ENCODE measurements at regions not wholly inside any gene's neighbourhood (a gene's known extent, or its start where the extent isn't known, plus 50 kb on each side); places are given as distances from the start of the nearest gene placed in this dataset.

GRCh38 chr17:12605222-12605621 is 60.5 kb upstream of the MYOCD start:
- Histone ChIP-seq H3K36me3 (ENCODE audit: control insufficient read depth in 4 of 4, insufficient read depth in 4 of 4, low read length in 3 of 4) (no peaks in the 10 kb centered on the region), H3K4me3 (ENCODE audit: control insufficient read depth in 1 of 7, extremely low read depth in 1 of 7, insufficient read depth in 4 of 7, low read depth in 2 of 7, low read length in 6 of 7) (no peak overlapping the region), H3K9me3 (ENCODE audit: control extremely low read depth in 1 of 5, control insufficient read depth in 4 of 5, insufficient read depth in 2 of 5, low read depth in 1 of 5, low read length in 4 of 5) (no peaks in the 10 kb centered on the region), H3K4me1 (ENCODE audit: control extremely low read depth in 1 of 4, control insufficient read depth in 4 of 4, insufficient read depth in 4 of 4, low read length in 3 of 4) (no peaks in the 10 kb centered on the region), H3K27ac (ENCODE audit: insufficient read depth in 1 of 2, low read depth in 1 of 2, low read length in 2 of 2, poor library complexity in 1 of 2, severe bottlenecking in 2 of 2) (no peak overlapping the region), H3K27me3 (replicated peaks in 2 of 5; ENCODE audit: control insufficient read depth in 4 of 5, insufficient read depth in 5 of 5, low read length in 4 of 5) (no peaks in the 10 kb centered on the region)
- ChIA-PET CTCF (no interaction called here), POLR2A (no interaction called here)
- DNase-seq = no peak
- WGBS (ENCODE audit: insufficient coverage) = no CpG with 5 or more reads among the region's 5 CpGs

GRCh38 chr17:12613566-12613965 is 52.1 kb upstream of the MYOCD start:
- 93% methylated on average over 3 of the region's 3 CpGs for WGBS (ENCODE audit: insufficient coverage)
- ChIA-PET CTCF (no interaction called here), POLR2A (no interaction called here)
- no peak overlapping the region for H3K27ac ChIP-seq (ENCODE audit: insufficient read depth in 1 of 2, low read depth in 1 of 2, low read length in 2 of 2, poor library complexity in 1 of 2, severe bottlenecking in 2 of 2)
- H3K4me1 ChIP-seq (ENCODE audit: control extremely low read depth in 1 of 4, control insufficient read depth in 4 of 4, insufficient read depth in 4 of 4, low read length in 3 of 4) = no peaks in the 10 kb centered on the region
- H3K36me3 ChIP-seq (ENCODE audit: control insufficient read depth in 4 of 4, insufficient read depth in 4 of 4, low read length in 3 of 4) = no peaks in the 10 kb centered on the region
- H3K27me3 ChIP-seq (replicated peaks in 2 of 5; ENCODE audit: control insufficient read depth in 4 of 5, insufficient read depth in 5 of 5, low read length in 4 of 5) = no peaks in the 10 kb centered on the region
- no peak for DNase-seq
- H3K4me3 ChIP-seq (ENCODE audit: control insufficient read depth in 1 of 7, extremely low read depth in 1 of 7, insufficient read depth in 4 of 7, low read depth in 2 of 7, low read length in 6 of 7) = no peak overlapping the region
- H3K9me3 ChIP-seq (ENCODE audit: control extremely low read depth in 1 of 5, control insufficient read depth in 4 of 5, insufficient read depth in 2 of 5, low read depth in 1 of 5, low read length in 4 of 5) = no peaks in the 10 kb centered on the region
